Skeletal muscle cell (primary cell): ENCODE measurements at regions not wholly inside any gene's neighbourhood (a gene's known extent, or its start where the extent isn't known, plus 50 kb on each side); places are given as distances from the start of the nearest gene placed in this dataset.
"Not testable (repeated sequence)": the region's sequence is repeated elsewhere in the genome, so short reads cannot be mapped to it uniquely, and the experiment has no call there.

Source experiments
- DNase-seq: peaks from one replicate; pipeline ENCODE4 v3.0.0-alpha.2; 2010; ENCODE audit warnings: low read depth
- H3K4me3 ChIP-seq: 2 replicates; pipeline ENCODE4 v1.5.1; 2011; ENCODE audit warnings: low read depth, mild to moderate bottlenecking, control low read depth, low read length, moderate library complexity

DNA sequence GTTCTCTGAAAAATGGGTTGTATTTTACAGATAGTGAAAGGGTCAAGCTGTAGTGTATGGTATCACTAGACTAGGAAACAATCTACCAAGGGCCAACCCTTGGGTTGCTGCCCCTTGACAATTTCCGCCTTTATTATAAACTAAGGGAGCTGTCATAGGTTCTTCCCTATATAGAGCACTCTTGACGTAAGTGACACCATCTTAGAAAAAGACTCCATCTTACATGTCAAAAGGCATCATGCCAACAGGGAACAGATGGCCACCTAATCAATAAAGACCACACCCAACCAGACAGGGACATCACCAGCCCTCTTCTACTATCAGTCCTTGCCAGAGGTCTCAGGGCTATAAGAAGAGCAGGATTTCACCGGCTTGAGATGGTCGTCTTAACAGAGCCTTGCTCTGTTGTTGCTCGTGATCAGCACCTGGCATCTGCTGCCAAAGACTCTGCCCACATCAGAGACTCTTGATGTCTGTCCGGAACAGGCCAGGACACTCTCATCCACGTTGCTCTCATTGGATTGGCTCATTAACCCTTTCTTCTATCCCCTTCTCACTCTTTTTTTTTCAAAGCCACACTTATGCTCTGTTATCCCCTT lies 231.4 kb upstream of the PLGLB2 start:
- DNase-seq, H3K4me3 ChIP-seq: not testable (repeated sequence)

DNA sequence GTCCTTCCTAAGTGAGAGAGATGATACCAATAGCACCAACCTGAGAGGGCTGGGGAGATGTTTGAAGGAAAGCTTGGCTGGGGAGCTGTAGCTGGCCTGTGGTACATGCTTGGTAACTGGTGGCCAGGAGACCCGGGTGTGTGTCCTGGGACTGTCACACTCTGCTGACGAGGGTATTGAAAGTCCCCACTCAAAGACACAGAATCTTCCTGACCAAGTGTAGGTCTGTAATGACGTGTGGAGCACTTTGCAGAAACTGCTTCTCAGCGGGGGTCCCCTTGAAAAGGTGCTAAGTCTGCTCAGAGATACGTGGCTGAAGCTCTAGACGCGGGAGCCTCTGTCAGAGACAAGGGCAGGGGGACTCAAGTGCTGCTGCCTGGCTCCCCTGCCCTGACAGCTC lies 230.4 kb upstream of the PLGLB2 start:
- not testable (repeated sequence) for H3K4me3 ChIP-seq, DNase-seq

DNA sequence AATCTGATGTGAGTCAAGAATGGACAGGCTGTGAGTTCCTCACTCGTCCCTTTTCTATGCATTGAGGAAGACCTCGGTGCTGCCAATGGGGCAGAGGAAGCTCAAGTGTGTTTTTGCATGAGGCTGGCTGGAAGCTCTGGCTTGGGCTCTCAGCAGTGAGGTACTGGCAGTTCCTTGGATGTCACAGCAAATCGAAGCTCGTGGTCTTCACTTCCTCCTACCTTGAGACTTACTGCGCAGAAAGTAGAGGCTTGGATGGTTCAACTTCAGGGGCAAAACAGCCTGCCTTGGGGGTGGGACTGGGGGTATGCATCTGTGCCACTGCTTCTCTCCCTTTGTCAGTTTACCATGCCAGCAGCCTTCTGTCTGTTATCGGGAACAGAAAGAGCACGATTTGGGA lies 229.8 kb upstream of the PLGLB2 start:
- DNase-seq, H3K4me3 ChIP-seq: not testable (repeated sequence)

DNA sequence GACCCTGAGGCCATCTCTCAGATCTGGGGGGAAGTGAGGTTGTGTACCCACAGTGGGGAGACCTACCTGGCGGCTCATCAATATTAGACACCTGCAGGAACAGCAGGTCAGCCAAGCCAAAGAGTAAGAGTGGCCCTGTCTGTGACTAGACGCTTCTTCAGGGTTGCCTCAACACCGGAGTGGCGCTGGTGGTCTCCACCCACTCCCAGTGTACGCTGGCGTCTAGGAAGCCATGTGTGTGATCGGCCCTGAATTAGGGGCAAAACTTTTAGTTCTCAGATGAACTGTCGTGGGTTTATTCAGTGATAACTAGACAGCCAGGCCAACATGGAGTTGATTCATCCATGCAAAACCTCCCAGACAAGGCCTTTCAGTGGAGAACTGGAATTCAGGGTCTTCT lies 229.3 kb upstream of the PLGLB2 start:
- not testable (repeated sequence) for DNase-seq, H3K4me3 ChIP-seq

DNA sequence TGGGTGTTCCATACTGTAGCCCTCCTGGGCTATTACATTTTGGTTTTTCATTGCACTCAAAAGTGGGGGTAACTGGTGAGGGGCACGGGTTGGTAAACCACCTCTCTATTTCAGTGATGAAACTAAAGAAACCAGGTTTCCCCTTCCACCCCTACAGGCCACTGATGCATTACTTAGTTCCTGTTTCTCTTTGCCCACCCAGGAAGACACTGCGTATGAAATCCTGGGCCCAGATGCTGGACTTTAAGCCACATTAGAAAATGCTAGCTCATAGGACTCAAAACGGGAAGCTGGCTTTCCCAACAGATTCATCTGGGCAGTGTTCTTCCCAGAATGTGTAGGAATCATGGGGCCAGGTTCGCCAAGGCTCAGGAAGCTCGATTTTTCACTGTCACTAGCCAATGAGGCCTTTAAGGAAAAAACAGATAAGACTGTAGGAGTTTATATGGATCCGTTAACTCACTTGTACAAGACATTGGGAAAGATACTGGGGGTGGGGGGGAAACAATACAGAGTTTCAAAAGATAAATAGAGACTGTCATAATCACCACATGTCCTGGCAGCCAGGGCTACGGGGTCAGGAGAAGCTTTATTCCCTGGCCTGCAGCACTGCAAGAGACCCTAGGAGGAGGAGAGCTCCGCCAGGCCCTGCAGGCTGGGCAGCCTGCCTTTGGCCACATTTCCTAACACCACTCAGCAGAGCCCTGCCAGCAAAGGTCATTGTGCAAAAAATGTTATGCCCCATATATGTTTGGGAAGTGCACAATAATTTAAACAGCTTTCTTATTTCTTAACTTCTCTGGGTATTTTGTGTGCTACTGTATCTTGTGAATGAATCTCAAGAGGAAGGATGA lies 228.5 kb upstream of the PLGLB2 start:
- not testable (repeated sequence) for H3K4me3 ChIP-seq, DNase-seq

DNA sequence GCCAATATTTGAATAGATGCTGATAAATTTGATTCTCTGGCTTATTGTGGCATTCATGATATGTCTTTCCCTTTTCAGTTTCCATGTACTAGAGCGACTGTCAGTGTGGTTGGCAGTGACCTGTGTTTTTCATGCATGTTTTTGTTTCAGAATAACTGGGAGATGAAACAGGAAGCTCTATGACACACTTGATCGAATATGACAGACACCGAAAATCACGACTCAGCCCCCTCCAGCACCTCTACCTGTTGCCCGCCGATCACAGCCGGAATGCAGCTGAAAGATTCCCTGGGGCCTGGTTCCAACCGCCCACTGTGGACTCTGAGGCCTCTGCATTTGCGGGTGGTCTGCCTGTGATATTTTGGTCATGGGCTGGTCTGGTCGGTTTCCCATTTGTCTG lies 226.8 kb upstream of the PLGLB2 start:
- H3K4me3 ChIP-seq, DNase-seq: not testable (repeated sequence)

DNA sequence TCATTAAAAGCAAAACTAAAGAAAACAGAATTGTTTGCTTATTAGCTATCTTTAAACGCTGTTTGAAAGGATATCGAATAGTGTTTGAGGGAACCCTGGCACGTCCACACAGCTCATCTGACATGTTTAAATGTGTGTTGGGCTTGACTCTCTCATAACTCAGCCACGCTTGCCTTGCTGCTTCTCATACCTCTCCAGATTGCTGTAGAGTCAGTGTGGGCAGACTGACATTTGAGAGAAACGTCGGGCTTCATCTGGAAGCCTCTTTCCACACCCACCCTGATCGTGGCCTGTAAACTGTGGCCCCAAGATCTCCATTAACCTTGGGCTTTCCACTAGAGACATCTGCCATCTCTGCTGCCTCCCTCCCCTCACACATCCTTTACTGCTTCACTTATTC lies 226.4 kb upstream of the PLGLB2 start:
- DNase-seq, H3K4me3 ChIP-seq: not testable (repeated sequence)

DNA sequence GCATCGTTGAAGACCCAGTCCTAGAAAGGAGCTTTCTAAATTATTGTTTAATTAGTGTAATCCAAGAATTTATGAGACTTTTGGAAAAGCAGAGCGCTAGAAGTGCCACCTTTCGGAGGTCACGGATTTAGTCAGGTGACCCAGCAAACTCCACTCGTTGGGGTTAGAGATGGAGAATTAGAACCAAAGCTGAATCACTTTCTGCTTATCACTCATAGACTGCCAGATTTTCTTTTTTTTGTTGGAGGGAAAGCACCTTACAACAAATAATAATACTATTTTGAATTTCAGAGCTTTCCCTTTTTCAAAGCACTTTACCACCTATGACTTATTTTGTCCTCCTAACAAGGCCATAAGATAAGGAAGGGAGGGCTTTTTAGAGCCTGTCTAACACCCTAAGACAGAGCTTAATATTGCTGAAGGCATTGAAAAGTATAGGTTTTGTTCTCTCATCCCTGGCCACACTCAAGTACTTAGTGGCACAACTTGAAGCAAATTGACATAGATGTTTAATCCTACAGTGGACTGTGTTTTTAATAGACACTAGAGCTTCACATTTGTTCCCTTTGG lies 223.2 kb upstream of the PLGLB2 start:
- DNase-seq: not testable (repeated sequence)

DNA sequence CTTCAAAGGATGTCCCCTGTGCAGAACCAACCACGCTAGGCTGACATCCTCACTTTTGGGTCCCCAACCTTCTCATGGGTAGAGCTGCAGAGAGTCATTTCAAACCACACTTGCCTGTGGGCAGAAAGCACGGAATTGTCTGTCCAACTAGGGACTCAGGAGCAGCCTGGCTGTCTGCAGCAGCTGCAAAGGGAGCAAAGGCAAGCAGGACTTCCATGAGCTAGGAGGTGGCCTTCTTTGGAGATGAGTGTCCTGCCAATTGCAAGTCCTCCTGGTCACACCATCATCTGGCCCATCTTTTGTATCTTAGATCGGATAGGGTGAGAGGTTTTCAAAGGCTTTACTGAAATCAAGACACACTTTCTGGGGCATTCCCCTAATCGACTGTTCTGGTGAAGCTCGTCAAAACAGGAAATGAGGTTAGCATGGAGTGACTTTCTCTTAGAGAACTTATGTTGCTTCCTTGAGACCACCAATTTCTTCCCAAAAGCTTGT lies 222.3 kb upstream of the PLGLB2 start:
- not testable (repeated sequence) for DNase-seq, H3K4me3 ChIP-seq

More for the DNA sequence above, 223.2 kb upstream of the PLGLB2 start:
- not testable (repeated sequence) for H3K4me3 ChIP-seq

DNA sequence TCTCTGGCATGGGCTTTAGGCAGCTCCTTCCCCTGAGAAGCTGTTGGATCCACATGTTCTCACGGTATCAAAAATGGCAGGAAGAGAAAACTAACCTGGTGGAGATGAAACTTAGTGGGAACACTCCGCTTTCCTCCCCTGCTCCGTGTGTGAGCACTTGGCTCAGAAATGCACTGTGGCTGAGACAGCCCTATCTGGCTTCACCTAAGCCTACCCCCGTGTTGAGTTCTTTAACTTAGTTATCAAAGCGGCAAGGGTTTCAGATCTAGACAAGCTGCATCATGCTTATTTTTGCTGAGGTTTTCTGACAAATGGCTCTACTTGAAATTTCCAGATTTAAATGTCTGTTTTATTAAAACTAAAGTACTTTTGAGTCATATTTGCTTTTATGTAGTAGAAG lies 221.6 kb upstream of the PLGLB2 start:
- not testable (repeated sequence) for DNase-seq, H3K4me3 ChIP-seq

DNA sequence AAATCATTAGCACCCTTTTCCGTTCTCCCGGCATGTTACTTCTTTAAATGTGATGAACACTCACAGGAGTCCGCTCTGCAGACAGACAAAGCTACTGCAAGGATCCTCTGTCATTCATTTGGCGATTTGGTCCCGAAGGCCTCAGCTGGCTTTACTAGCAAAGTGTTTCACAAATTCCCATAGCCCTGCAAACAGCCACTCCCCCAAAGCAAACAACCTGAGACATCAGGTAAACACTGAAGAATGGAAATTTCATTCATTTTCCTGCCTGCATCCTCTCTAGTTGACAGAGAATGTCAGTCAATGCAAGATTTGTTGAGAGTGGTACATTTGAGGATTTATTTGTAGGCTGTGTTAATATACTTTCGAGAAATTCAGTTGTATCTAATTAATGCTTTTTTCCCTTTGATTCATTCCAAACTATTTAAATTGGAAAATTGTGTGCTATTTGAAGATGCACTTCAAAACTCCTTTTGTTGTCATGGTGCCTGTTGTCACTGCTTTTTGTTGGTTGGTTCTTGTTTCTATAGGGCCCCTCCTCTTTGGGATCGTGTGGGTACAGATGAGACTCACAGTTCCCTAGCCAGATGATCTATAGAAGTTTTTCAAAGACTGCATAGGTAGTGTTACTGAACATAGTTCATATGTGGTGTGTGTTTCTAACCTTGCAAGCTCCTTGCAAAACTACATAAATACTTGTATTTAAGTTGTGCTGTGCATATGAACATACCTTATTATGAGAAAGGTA lies 215.7 kb upstream of the PLGLB2 start:
- H3K4me3 ChIP-seq, DNase-seq: not testable (repeated sequence)

DNA sequence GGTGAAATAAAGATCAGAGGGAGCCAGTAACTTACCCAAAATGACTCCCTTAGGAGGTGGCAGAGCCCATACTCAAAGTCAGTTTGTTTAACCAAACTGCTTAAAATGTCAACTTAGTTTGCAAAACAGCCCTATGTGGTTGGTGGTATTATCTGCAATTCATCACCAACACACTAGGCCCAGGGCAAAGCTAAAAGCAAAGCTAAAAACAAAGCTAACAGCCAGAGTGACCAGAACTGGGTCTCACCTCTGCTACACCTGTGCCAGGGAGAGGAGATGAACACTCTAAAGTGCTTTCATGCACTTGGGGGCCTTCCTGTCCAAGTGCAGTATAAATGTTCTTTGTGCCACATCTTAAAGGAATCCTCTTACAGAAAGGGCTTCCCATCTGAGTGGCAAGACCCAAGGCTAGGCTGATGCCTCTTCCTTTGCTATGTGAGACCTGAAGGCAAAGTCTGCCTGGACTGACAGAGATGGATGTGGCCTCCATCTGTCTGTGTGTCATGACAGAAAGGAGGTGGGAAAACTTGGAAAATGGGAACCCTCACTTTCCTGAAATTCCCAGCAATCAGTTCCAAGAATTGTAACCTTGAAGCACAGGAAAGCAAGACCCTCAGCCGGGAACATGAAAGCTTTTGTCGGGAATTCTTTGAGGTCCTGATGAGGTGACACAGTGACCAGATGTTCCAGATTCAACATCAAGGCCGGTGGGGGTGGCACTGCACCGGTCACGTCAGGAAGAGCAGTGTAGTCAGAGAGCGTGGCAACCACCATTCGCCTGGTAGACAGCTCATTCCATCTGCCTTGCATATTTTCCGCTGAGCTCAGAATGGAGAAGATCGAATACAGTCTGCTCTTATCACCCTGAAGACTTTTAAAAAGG lies 214.3 kb upstream of the PLGLB2 start:
- not testable (repeated sequence) for H3K4me3 ChIP-seq, DNase-seq

DNA sequence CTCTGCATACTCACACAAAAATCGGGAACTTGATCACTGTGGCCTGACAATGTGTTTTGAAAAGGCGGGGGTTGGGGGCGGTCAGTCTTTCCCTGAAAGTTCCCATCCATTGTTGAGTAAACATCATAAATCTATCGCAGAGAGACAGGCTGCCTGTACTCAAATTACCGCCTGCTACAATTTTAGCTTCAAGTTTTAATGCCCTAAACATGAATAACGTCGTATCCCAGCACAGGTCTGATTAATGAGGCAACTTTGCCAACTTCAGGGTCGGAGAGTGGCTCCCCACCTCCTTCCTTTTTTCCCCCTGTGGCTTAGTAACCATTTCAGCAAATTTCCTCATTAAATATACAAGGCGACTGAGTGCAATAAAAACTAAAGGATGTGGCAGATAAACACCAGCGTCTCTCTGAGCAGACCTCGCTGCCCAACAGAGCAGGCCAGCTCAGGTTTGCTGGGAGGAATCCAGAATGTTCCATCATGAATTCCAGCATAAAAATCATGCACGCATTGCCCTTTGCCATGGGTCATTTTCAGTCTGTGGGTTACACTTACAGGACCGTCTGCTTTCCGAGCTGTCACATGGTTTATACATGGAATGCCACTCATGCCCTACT lies 213.5 kb upstream of the PLGLB2 start:
- H3K4me3 ChIP-seq, DNase-seq: not testable (repeated sequence)

DNA sequence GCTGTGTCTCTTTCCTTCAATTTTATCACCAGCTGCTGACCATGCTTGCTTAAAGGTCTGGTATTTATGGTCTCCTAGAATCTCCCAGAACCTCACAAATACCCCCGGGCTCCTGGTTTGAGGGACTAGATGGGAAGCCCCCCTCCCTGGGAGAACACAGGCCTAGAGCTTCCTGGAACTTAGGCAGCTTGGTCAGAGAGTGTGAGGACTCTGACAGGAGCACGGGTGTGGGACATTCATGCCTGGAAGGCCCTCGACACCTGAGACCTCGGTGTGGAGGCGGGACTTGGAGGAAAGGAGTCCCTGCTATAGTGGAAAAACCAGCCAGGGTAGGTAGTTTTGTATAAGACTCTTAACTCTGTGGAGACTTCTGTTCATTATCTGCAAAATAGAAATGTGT lies 211.5 kb upstream of the PLGLB2 start:
- DNase-seq, H3K4me3 ChIP-seq: not testable (repeated sequence)

DNA sequence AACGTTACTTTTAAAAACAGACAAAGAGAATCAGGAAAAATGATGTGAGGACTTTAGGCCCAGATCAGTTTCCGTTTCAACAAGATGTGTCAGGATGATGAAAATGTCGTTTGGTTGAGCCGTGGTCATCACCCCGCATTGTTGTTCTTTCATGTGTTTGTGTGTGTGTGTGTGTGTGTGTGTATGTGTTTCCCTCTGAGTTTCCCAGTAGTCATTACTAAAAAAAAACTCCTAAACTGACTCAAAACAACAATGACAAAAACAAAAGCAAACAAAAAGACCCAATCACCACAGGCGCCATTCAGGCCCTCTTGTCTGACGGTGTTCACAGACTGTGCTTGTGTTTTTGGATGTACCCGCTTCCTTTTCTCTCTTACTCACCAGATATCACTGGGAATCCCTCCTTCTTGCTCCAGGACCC lies 210.6 kb upstream of the PLGLB2 start:
- not testable (repeated sequence) for DNase-seq

DNA sequence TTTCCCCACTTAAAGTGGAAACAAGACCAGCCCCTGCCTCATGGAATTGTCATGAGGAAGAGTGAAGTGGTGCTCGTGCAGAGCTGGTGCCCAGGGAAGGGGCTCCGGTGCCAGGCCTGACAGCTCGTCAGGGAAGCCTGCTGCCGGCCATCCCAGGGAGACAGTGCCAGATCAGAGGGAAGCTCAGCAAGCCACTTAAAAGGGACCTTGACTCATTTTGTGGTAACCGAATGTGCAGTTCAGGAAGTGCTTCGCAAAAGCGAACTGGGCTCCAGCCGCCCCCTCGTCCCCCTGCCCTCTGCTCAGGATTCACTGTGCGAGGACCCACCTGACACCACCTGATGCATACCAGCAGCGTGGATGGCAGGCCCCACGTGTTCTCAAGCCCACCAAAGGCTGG lies 209.6 kb upstream of the PLGLB2 start:
- not testable (repeated sequence) for H3K4me3 ChIP-seq, DNase-seq

More for the DNA sequence above, 210.6 kb upstream of the PLGLB2 start:
- not testable (repeated sequence) for H3K4me3 ChIP-seq

DNA sequence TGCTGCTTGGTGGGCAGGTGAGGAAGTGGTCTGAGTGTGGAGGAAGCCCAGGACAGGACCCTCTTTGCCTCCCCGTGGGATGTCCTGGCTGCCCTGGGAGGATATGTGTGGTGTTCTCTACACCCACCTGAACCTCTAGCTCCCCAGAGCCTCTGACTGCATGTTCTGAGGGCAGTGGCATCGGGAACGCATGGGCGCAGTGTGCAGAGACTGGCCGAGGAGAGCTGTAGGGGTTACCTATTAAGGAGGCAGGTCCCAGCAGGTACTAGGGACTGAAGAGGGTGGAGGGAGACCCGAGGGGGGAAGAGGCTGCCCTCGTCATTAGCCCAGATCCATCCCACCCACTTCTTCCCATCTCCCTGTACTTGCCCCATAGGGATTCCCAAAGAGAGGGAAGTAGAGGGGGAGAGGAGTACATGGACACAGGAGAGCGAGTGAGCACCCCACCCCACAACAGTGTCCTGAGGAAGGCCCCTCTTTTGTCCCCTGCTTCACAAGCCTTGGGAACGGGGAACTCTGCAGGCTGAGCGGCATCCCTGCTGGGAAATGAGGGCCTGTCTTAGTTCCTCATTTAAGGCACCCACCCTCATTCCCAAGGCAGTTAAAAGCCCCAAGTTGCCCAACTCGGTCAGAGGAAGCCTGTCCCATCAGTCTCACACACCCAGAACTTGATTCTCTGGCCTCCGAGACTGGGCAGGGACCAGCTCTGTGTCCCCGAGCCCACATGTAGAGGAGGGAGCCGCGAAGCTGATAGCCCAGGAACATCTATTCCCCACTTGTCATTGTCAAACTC lies 208.5 kb upstream of the PLGLB2 start:
- H3K4me3 ChIP-seq, DNase-seq: not testable (repeated sequence)
